ENCODE measurements at regions not wholly inside any gene's neighbourhood (a gene's known extent, or its start where the extent isn't known, plus 50 kb on each side); places are given as distances from the start of the nearest gene placed in this dataset.

- Histone ChIP-seq H3K27ac (no peak overlapping the region), H3K9me3 (no peaks in the 10 kb centered on the region), H3K36me3 (no peaks in the 10 kb centered on the region), H3K27me3 (no peaks in the 10 kb centered on the region), H3K4me3 (no peak overlapping the region), H3K4me1 (peaks cover 0 to 6% (median 0%) of the 10 kb centered on the region in 4 donors)
- WGBS, 2 donors: 45 to 51% methylated on average over 7 of the region's 7 CpGs
- DNase-seq (ENCODE audit: low spot score in 2 of 2): no peak
- TF ChIP-seq POLR2A (IDR thresholded peaks at IDR 0.05): no peak
- no peak for TF ChIP-seq CTCF (IDR thresholded peaks at IDR 0.05)
- TF ChIP-seq EP300 (IDR thresholded peaks at IDR 0.05): no peak
Measured at GRCh38 chr1:118650107-118650807, 337.9 kb downstream of the TBX15 start.

GRCh38 chr1:118649369-118650106 is 338.6 kb downstream of the TBX15 start:
- Histone ChIP-seq H3K27me3 (no peaks in the 10 kb centered on the region), H3K4me3 (no peak overlapping the region), H3K36me3 (no peaks in the 10 kb centered on the region), H3K4me1 (peaks cover 0 to 6% (median 0%) of the 10 kb centered on the region in 4 donors), H3K27ac (no peak overlapping the region), H3K9me3 (no peaks in the 10 kb centered on the region)
- TF ChIP-seq POLR2A (IDR thresholded peaks at IDR 0.05) (no peak), EP300 (IDR thresholded peaks at IDR 0.05) (no peak), CTCF (IDR thresholded peaks at IDR 0.05) (no peak)
- DNase-seq (ENCODE audit: low spot score in 2 of 2): no peak
- 56 to 57% methylated on average over 4 of the region's 4 CpGs for WGBS, 2 donors

- peaks cover 0 to 7% (median 0%) of the 10 kb centered on the region in 4 donors for H3K9me3 ChIP-seq
- no peak overlapping the region for H3K27ac ChIP-seq
- H3K36me3 ChIP-seq: no peaks in the 10 kb centered on the region
- TF ChIP-seq EP300 (IDR thresholded peaks at IDR 0.05): no peak
- TF ChIP-seq POLR2A (IDR thresholded peaks at IDR 0.05): no peak
- no peak for TF ChIP-seq CTCF (IDR thresholded peaks at IDR 0.05)
- no peaks in the 10 kb centered on the region for H3K4me1 ChIP-seq
- H3K27me3 ChIP-seq: no peaks in the 10 kb centered on the region
- H3K4me3 ChIP-seq: no peak overlapping the region
- no peak for DNase-seq (ENCODE audit: low spot score in 2 of 2)
Measured at GRCh38 chr1:118636004-118636403, 352.1 kb downstream of the TBX15 start.

- H3K27me3 ChIP-seq: no peaks in the 10 kb centered on the region
- no peaks in the 10 kb centered on the region for H3K4me1 ChIP-seq
- no peaks in the 10 kb centered on the region for H3K9me3 ChIP-seq
- TF ChIP-seq POLR2A (IDR thresholded peaks at IDR 0.05): no peak
- TF ChIP-seq EP300 (IDR thresholded peaks at IDR 0.05): no peak
- TF ChIP-seq CTCF (IDR thresholded peaks at IDR 0.05): no peak
- no peak overlapping the region for H3K27ac ChIP-seq
- H3K4me3 ChIP-seq: no peak overlapping the region
- no peak for DNase-seq (ENCODE audit: low spot score in 2 of 2)
- H3K36me3 ChIP-seq: no peaks in the 10 kb centered on the region
- 45 to 46% methylated on average over 2 of the region's 2 CpGs for WGBS, 2 donors
Measured at GRCh38 chr1:118627435-118627834, 360.7 kb downstream of the TBX15 start.

- TF ChIP-seq POLR2A (IDR thresholded peaks at IDR 0.05) (no peak), EP300 (IDR thresholded peaks at IDR 0.05) (no peak), CTCF (IDR thresholded peaks at IDR 0.05) (no peak)
- Histone ChIP-seq H3K27me3 (no peaks in the 10 kb centered on the region), H3K27ac (no peak overlapping the region), H3K4me3 (no peak overlapping the region), H3K9me3 (peaks cover 0 to 4% (median 0%) of the 10 kb centered on the region in 4 donors), H3K4me1 (no peaks in the 10 kb centered on the region), H3K36me3 (no peaks in the 10 kb centered on the region)
- no peak for DNase-seq (ENCODE audit: low spot score in 2 of 2)
- 88 to 89% methylated on average over 1 of the region's 1 CpG for WGBS, 2 donors
Measured at GRCh38 chr1:118621839-118622238, 366.3 kb downstream of the TBX15 start.
